Endothelial cell (in vitro differentiated cells): ENCODE measurements at regions not wholly inside any gene's neighbourhood (a gene's known extent, or its start where the extent isn't known, plus 50 kb on each side); places are given as distances from the start of the nearest gene placed in this dataset.

Experiments
- DNase-seq: peaks from one replicate; pipeline ENCODE4 v3.0.0; 2021; ENCODE audit warnings: low spot score
- H3K27ac Mint-ChIP-seq: one replicate; pipeline ENCODE4 v1.8.0; 2021; ENCODE audit warnings: mixed read lengths, inconsistent platforms; ENCODE audit not compliant: unreplicated experiment
- H3K27me3 Mint-ChIP-seq: one replicate; pipeline ENCODE4 v1.8.0; 2021; ENCODE audit warnings: mild to moderate bottlenecking, moderate library complexity, mixed read lengths, inconsistent platforms; ENCODE audit not compliant: unreplicated experiment
- H3K36me3 Mint-ChIP-seq: one replicate; pipeline ENCODE4 v1.8.0; 2021; ENCODE audit warnings: mild to moderate bottlenecking, low read depth, mixed read lengths, inconsistent platforms; ENCODE audit not compliant: unreplicated experiment
- H3K4me1 Mint-ChIP-seq: one replicate; pipeline ENCODE4 v1.8.0; 2021; ENCODE audit warnings: mild to moderate bottlenecking, mixed read lengths, inconsistent platforms; ENCODE audit not compliant: unreplicated experiment
- H3K4me3 Mint-ChIP-seq: one replicate; pipeline ENCODE4 v1.8.0; 2021; ENCODE audit warnings: mild to moderate bottlenecking, mixed read lengths, inconsistent platforms; ENCODE audit not compliant: unreplicated experiment
- H3K9me3 Mint-ChIP-seq: one replicate; pipeline ENCODE4 v1.8.0; 2021; ENCODE audit warnings: mixed read lengths, inconsistent platforms; ENCODE audit not compliant: unreplicated experiment
- TF ChIP-seq, protein P1 (sequence below): fragments of 200-600 bp; sonication (generic); IDR thresholded peaks from one replicate; pipeline ENCODE4 v1.5.0; 2021; ENCODE audit warnings: antibody characterized with exemption; ENCODE audit not compliant: unreplicated experiment

GRCh38 chr15:88307344-88307743 is 50.8 kb upstream of the NTRK3 start:
- no peak for DNase-seq
- Mint-ChIP-seq H3K4me3 (no peak overlapping the region), H3K27ac (no peak overlapping the region), H3K9me3 (no peaks in the 10 kb centered on the region), H3K36me3 (no peaks in the 10 kb centered on the region), H3K27me3 (peaks cover 2% of the 10 kb centered on the region), H3K4me1 (no peaks in the 10 kb centered on the region)
- TF ChIP-seq, protein P1, sequence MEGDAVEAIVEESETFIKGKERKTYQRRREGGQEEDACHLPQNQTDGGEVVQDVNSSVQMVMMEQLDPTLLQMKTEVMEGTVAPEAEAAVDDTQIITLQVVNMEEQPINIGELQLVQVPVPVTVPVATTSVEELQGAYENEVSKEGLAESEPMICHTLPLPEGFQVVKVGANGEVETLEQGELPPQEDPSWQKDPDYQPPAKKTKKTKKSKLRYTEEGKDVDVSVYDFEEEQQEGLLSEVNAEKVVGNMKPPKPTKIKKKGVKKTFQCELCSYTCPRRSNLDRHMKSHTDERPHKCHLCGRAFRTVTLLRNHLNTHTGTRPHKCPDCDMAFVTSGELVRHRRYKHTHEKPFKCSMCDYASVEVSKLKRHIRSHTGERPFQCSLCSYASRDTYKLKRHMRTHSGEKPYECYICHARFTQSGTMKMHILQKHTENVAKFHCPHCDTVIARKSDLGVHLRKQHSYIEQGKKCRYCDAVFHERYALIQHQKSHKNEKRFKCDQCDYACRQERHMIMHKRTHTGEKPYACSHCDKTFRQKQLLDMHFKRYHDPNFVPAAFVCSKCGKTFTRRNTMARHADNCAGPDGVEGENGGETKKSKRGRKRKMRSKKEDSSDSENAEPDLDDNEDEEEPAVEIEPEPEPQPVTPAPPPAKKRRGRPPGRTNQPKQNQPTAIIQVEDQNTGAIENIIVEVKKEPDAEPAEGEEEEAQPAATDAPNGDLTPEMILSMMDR, result no peak
